ENCODE measurements at regions not wholly inside any gene's neighbourhood (a gene's known extent, or its start where the extent isn't known, plus 50 kb on each side); places are given as distances from the start of the nearest gene placed in this dataset.
"Not testable (repeated sequence)": the region's sequence is repeated elsewhere in the genome, so short reads cannot be mapped to it uniquely, and the experiment has no call there.

- H3K27ac ChIP-seq (ENCODE audit: low read length): no peak overlapping the region
- H3K27me3 ChIP-seq (ENCODE audit: low read depth, low read length): no peaks in the 10 kb centered on the region
- no peaks in the 10 kb centered on the region for H3K4me1 ChIP-seq (ENCODE audit: control insufficient read depth in 1 of 2, insufficient read depth in 2 of 2, low read length in 2 of 2)
- H3K36me3 ChIP-seq (ENCODE audit: control insufficient read depth in 1 of 2, insufficient read depth in 2 of 2, low read length in 2 of 2): no peaks in the 10 kb centered on the region
- H3K9me3 ChIP-seq (ENCODE audit: control insufficient read depth in 1 of 2, low read length in 2 of 2): no peaks in the 10 kb centered on the region
- H3K4me3 ChIP-seq (ENCODE audit: low read depth in 1 of 2, low read length in 2 of 2): no peak overlapping the region
Measured at GRCh38 chr3:106943071-106943470, 434.2 kb upstream of the CCDC54 start.

GRCh38 chr3:106945435-106945834 lies 431.8 kb upstream of the CCDC54 start:
- Histone ChIP-seq H3K4me3 (ENCODE audit: low read depth in 1 of 2, low read length in 2 of 2) (no peak overlapping the region), H3K27ac (ENCODE audit: low read length) (no peak overlapping the region), H3K36me3 (ENCODE audit: control insufficient read depth in 1 of 2, insufficient read depth in 2 of 2, low read length in 2 of 2) (no peaks in the 10 kb centered on the region), H3K27me3 (ENCODE audit: low read depth, low read length) (no peaks in the 10 kb centered on the region), H3K4me1 (ENCODE audit: control insufficient read depth in 1 of 2, insufficient read depth in 2 of 2, low read length in 2 of 2) (no peaks in the 10 kb centered on the region), H3K9me3 (ENCODE audit: control insufficient read depth in 1 of 2, low read length in 2 of 2) (no peaks in the 10 kb centered on the region)

DNA sequence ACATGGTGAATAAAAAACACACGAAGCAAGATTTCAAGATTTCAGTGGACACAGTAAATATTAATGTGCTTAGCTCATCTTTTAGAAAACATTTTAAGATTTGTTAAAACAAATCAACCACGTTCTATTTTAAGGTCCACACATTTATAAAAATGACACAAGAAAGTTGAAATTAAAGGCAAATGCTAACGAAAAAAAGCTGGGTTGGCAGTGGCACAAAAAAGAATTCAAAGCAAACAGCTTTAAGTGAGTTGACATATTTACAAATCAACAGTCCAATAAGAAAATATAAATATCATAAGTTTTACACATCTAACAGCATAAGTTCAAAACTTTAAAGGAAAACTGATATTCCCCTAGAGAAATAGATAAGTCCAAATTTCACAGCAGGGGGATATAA lies 430.4 kb upstream of the CCDC54 start:
- H3K27ac ChIP-seq (ENCODE audit: low read length): no peak overlapping the region
- H3K4me3 ChIP-seq (ENCODE audit: low read depth in 1 of 2, low read length in 2 of 2): no peak overlapping the region
- no peaks in the 10 kb centered on the region for H3K27me3 ChIP-seq (ENCODE audit: low read depth, low read length)
- no peaks in the 10 kb centered on the region for H3K36me3 ChIP-seq (ENCODE audit: control insufficient read depth in 1 of 2, insufficient read depth in 2 of 2, low read length in 2 of 2)
- no peaks in the 10 kb centered on the region for H3K4me1 ChIP-seq (ENCODE audit: control insufficient read depth in 1 of 2, insufficient read depth in 2 of 2, low read length in 2 of 2)
- H3K9me3 ChIP-seq (ENCODE audit: control insufficient read depth in 1 of 2, low read length in 2 of 2): no peaks in the 10 kb centered on the region

GRCh38 chr3:106957029-106957428 lies 420.2 kb upstream of the CCDC54 start:
- Histone ChIP-seq H3K36me3 (ENCODE audit: control insufficient read depth in 1 of 2, insufficient read depth in 2 of 2, low read length in 2 of 2) (no peaks in the 10 kb centered on the region), H3K4me1 (ENCODE audit: control insufficient read depth in 1 of 2, insufficient read depth in 2 of 2, low read length in 2 of 2) (no peaks in the 10 kb centered on the region), H3K27me3 (ENCODE audit: low read depth, low read length) (no peaks in the 10 kb centered on the region), H3K9me3 (ENCODE audit: control insufficient read depth in 1 of 2, low read length in 2 of 2) (peaks cover 0 to 3% of the 10 kb centered on the region in 2 donors), H3K27ac (ENCODE audit: low read length) (no peak overlapping the region), H3K4me3 (ENCODE audit: low read depth in 1 of 2, low read length in 2 of 2) (no peak overlapping the region)

GRCh38 chr3:106962993-106963392 lies 414.2 kb upstream of the CCDC54 start:
- Histone ChIP-seq H3K9me3 (ENCODE audit: control insufficient read depth in 1 of 2, low read length in 2 of 2) (no peaks in the 10 kb centered on the region), H3K36me3 (ENCODE audit: control insufficient read depth in 1 of 2, insufficient read depth in 2 of 2, low read length in 2 of 2) (no peaks in the 10 kb centered on the region), H3K27me3 (ENCODE audit: low read depth, low read length) (no peaks in the 10 kb centered on the region), H3K4me1 (ENCODE audit: control insufficient read depth in 1 of 2, insufficient read depth in 2 of 2, low read length in 2 of 2) (peaks cover 0 to 14% of the 10 kb centered on the region in 2 donors), H3K4me3 (ENCODE audit: low read depth in 1 of 2, low read length in 2 of 2) (no peak overlapping the region), H3K27ac (ENCODE audit: low read length) (no peak overlapping the region)

GRCh38 chr3:106963442-106963841 lies 413.8 kb upstream of the CCDC54 start:
- Histone ChIP-seq H3K27me3 (ENCODE audit: low read depth, low read length) (no peaks in the 10 kb centered on the region), H3K36me3 (ENCODE audit: control insufficient read depth in 1 of 2, insufficient read depth in 2 of 2, low read length in 2 of 2) (no peaks in the 10 kb centered on the region), H3K27ac (ENCODE audit: low read length) (no peak overlapping the region), H3K4me3 (ENCODE audit: low read depth in 1 of 2, low read length in 2 of 2) (no peak overlapping the region), H3K9me3 (ENCODE audit: control insufficient read depth in 1 of 2, low read length in 2 of 2) (no peaks in the 10 kb centered on the region), H3K4me1 (ENCODE audit: control insufficient read depth in 1 of 2, insufficient read depth in 2 of 2, low read length in 2 of 2) (peaks cover 0 to 14% of the 10 kb centered on the region in 2 donors)

DNA sequence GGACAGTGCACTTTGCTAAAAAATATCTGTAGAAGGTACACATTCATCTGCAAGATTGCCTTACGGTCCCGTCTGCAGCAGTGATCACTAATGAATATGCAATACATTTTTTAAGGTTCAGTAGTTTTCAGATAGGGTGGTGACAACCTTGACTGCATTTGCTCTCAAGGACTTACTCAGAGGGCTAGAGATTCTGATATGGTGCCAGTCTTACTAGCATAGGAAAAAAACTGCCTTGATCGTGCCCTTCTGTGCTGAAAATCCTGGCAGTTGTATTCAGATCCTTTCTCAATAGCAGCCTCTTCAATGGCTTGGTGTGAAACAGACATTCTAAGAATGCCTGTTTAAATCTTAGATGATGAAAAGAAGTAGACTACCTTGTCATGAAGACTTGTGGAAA lies 411.9 kb upstream of the CCDC54 start:
- no peak overlapping the region for H3K27ac ChIP-seq (ENCODE audit: low read length)
- H3K4me3 ChIP-seq (ENCODE audit: low read depth in 1 of 2, low read length in 2 of 2): no peak overlapping the region
- no peaks in the 10 kb centered on the region for H3K27me3 ChIP-seq (ENCODE audit: low read depth, low read length)
- H3K4me1 ChIP-seq (ENCODE audit: control insufficient read depth in 1 of 2, insufficient read depth in 2 of 2, low read length in 2 of 2): peaks cover 0 to 14% of the 10 kb centered on the region in 2 donors
- H3K9me3 ChIP-seq (ENCODE audit: control insufficient read depth in 1 of 2, low read length in 2 of 2): no peaks in the 10 kb centered on the region
- H3K36me3 ChIP-seq (ENCODE audit: control insufficient read depth in 1 of 2, insufficient read depth in 2 of 2, low read length in 2 of 2): no peaks in the 10 kb centered on the region

DNA sequence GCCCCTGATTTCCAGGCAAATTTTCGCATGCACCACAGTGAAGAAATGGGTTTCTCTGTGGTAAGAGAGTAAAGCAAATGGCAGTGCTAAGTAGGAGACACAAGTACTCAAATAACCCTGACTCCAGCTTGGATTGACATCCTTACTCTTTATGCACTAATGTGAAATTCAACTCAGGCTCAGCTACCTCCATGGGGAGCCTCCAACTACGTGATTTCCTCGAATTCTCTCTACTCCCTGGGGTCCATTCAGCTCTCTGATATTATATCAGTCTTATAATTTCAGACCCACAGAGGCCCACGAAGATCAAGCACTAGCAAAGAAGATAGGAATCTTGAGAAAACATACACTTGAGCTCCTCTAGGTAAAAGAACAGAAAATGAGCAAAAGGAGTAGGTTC lies 407.6 kb upstream of the CCDC54 start:
- no peaks in the 10 kb centered on the region for H3K27me3 ChIP-seq (ENCODE audit: low read depth, low read length)
- H3K27ac ChIP-seq (ENCODE audit: low read length): no peak overlapping the region

GRCh38 chr3:106981392-106981791 lies 395.8 kb upstream of the CCDC54 start:
- Histone ChIP-seq H3K27ac (ENCODE audit: low read length) (no peak overlapping the region), H3K9me3 (ENCODE audit: control insufficient read depth in 1 of 2, low read length in 2 of 2) (no peaks in the 10 kb centered on the region), H3K36me3 (ENCODE audit: control insufficient read depth in 1 of 2, insufficient read depth in 2 of 2, low read length in 2 of 2) (no peaks in the 10 kb centered on the region), H3K4me3 (ENCODE audit: low read depth in 1 of 2, low read length in 2 of 2) (peak overlapping the region in 1 of 2 donors; percentile 2), H3K4me1 (ENCODE audit: control insufficient read depth in 1 of 2, insufficient read depth in 2 of 2, low read length in 2 of 2) (peaks cover 0 to 3% of the 10 kb centered on the region in 2 donors), H3K27me3 (ENCODE audit: low read depth, low read length) (no peaks in the 10 kb centered on the region)

More for the DNA sequence above, 407.6 kb upstream of the CCDC54 start:
- Histone ChIP-seq H3K9me3 (ENCODE audit: control insufficient read depth in 1 of 2, low read length in 2 of 2) (peaks cover 0 to 4% of the 10 kb centered on the region in 2 donors), H3K36me3 (ENCODE audit: control insufficient read depth in 1 of 2, insufficient read depth in 2 of 2, low read length in 2 of 2) (no peaks in the 10 kb centered on the region), H3K4me1 (ENCODE audit: control insufficient read depth in 1 of 2, insufficient read depth in 2 of 2, low read length in 2 of 2) (no peaks in the 10 kb centered on the region), H3K4me3 (ENCODE audit: low read depth in 1 of 2, low read length in 2 of 2) (no peak overlapping the region)

DNA sequence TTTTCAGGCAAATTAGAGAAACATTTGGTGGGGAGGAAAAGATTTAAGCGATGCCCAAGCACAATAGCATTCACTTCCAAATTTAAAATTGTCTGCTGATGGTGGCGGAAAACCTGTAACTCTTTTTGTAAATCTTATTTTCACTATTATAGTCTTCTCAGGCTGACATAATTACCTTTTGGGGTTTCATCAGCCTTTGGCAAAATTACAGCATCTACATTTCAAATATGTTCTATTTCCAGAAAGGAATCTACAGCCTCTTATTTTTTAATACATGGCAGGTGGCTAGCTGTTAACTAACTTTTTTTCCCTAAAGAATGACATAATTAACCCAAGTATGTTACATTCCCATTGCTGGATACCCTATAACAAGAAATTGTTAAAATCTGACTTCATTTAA lies 391.5 kb upstream of the CCDC54 start:
- H3K27me3 ChIP-seq (ENCODE audit: low read depth, low read length): no peaks in the 10 kb centered on the region
- H3K27ac ChIP-seq (ENCODE audit: low read length): no peak overlapping the region
- no peaks in the 10 kb centered on the region for H3K9me3 ChIP-seq (ENCODE audit: control insufficient read depth in 1 of 2, low read length in 2 of 2)
- H3K36me3 ChIP-seq (ENCODE audit: control insufficient read depth in 1 of 2, insufficient read depth in 2 of 2, low read length in 2 of 2): no peaks in the 10 kb centered on the region
- H3K4me1 ChIP-seq (ENCODE audit: control insufficient read depth in 1 of 2, insufficient read depth in 2 of 2, low read length in 2 of 2): peaks cover 0 to 3% of the 10 kb centered on the region in 2 donors
- H3K4me3 ChIP-seq (ENCODE audit: low read depth in 1 of 2, low read length in 2 of 2): no peak overlapping the region

GRCh38 chr3:106998841-106999682 lies 378.2 kb upstream of the CCDC54 start:
- not testable (repeated sequence) for H3K27ac ChIP-seq (ENCODE audit: low read length); H3K27me3 ChIP-seq (ENCODE audit: low read depth, low read length); H3K9me3 ChIP-seq (ENCODE audit: control insufficient read depth in 1 of 2, low read length in 2 of 2); H3K36me3 ChIP-seq (ENCODE audit: control insufficient read depth in 1 of 2, insufficient read depth in 2 of 2, low read length in 2 of 2); H3K4me3 ChIP-seq (ENCODE audit: low read depth in 1 of 2, low read length in 2 of 2); H3K4me1 ChIP-seq (ENCODE audit: control insufficient read depth in 1 of 2, insufficient read depth in 2 of 2, low read length in 2 of 2)

DNA sequence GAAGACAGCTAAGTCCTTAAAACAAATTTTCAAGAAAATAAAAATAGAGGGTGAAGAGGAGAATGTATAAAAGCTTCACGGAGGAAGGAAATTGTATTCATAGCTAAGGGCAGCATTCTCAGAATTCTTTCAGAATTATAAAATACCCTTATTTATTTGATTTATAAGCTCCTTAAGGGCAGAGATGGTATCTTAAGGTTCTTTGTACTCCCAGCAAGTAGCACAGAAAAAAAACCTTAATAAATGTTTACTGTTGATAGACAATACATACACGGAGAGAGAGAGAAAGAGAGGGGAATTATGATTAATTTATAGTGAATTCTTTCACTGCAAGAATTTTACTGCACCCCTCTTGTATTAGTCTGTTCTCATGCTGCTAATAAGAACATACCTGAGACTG lies 375.6 kb upstream of the CCDC54 start:
- Histone ChIP-seq H3K36me3 (ENCODE audit: control insufficient read depth in 1 of 2, insufficient read depth in 2 of 2, low read length in 2 of 2) (no peaks in the 10 kb centered on the region), H3K27ac (ENCODE audit: low read length) (no peak overlapping the region), H3K4me1 (ENCODE audit: control insufficient read depth in 1 of 2, insufficient read depth in 2 of 2, low read length in 2 of 2) (no peaks in the 10 kb centered on the region), H3K4me3 (ENCODE audit: low read depth in 1 of 2, low read length in 2 of 2) (no peak overlapping the region), H3K9me3 (ENCODE audit: control insufficient read depth in 1 of 2, low read length in 2 of 2) (peaks cover 0 to 3% of the 10 kb centered on the region in 2 donors), H3K27me3 (ENCODE audit: low read depth, low read length) (no peaks in the 10 kb centered on the region)
